GM12878 (cell line): ENCODE measurements at regions not wholly inside any gene's neighbourhood (a gene's known extent, or its start where the extent isn't known, plus 50 kb on each side); places are given as distances from the start of the nearest gene placed in this dataset.

Experiments used
- ATAC-seq: fragments of 200-7000 bp; cut with Tn5 transposase; 3 replicates; pipeline ENCODE4 v1.9.1; 2020; ENCODE audit warnings: mild to moderate bottlenecking, moderate library complexity
- BruUV-seq: library from RNA; stranded (reverse); fragments of 400-500 nt; replicated peaks from 2 replicates; lab custom pipeline; 2021; lab: Mats Ljungman, UMichigan
- CTCF ChIA-PET: fragments of 300-600 bp; sonication (Branson Sonifier 250); formaldehyde crosslinking; extraction: SDS; loops from one replicate; lab custom pipeline; 2021; ENCODE audit warnings: inconsistent platforms; lab: Yijun Ruan, JAX
- POLR2A ChIA-PET: fragments of 350-600 bp; formaldehyde crosslinking; extraction: SDS; loops from one replicate; lab custom pipeline; 2021; ENCODE audit warnings: inconsistent platforms; lab: Charles Lee
- RAD21 ChIA-PET: fragments of 300-600 bp; sonication (Branson Sonifier 250); formaldehyde crosslinking; loops from one replicate; lab custom pipeline; 2023; ENCODE audit warnings: antibody characterized with exemption; ENCODE audit not compliant: unreplicated experiment; lab: Charles Lee
- SMC1A ChIA-PET: fragments of 300-600 bp; sonication (Branson Sonifier 250); formaldehyde crosslinking; loops from one replicate; lab custom pipeline; 2023; ENCODE audit not compliant: unreplicated experiment, uncharacterized antibody; lab: Charles Lee
- DNase-seq: peaks from one replicate; pipeline ENCODE4 v3.0.0-alpha.2; 2011; ENCODE audit warnings: low read depth, low spot score
- FAIRE-seq: peaks from 3 replicates; lab custom pipeline; 2011; peaks lifted over from hg19 to GRCh38; lab: Jason Lieb, UNC
- H2AFZ ChIP-seq: 2 replicates; pipeline ENCODE4 v1.6.0; 2011; ENCODE audit warnings: low read depth, low read length, control low read depth; ENCODE audit not compliant: control insufficient read depth
- H3K27ac ChIP-seq: 2 replicates; pipeline ENCODE4 v1.5.1; 2011; ENCODE audit warnings: control low read depth; ENCODE audit not compliant: control insufficient read depth, insufficient read depth
- H3K27me3 ChIP-seq, 2 experiments: replicated peaks in 1 of 2; 2 replicates each; pipeline versions ENCODE4 v1.6.0 to v1.6.1; 2011; ENCODE audit warnings: low read length in 1 of 2; ENCODE audit not compliant: control insufficient read depth in 2 of 2, insufficient read depth in 2 of 2
- H3K36me3 ChIP-seq, 2 experiments: 2 replicates each; pipeline ENCODE4 v1.5.1; 2011; ENCODE audit warnings: low read length in 1 of 2; ENCODE audit not compliant: control insufficient read depth in 2 of 2, insufficient read depth in 2 of 2
- H3K4me1 ChIP-seq: 2 replicates; pipeline ENCODE4 v1.6.1; 2011; ENCODE audit warnings: mild to moderate bottlenecking, low read length, moderate library complexity, mixed read lengths; ENCODE audit not compliant: control insufficient read depth, insufficient read depth
- H3K4me2 ChIP-seq: 2 replicates; pipeline ENCODE4 v1.6.0; 2011; ENCODE audit warnings: control low read depth; ENCODE audit not compliant: control insufficient read depth, insufficient read depth
- H3K4me3 ChIP-seq: fragments of 200-600 bp; sonication (generic); 2 replicates; pipeline ENCODE4 v1.5.1; 2016
- H3K79me2 ChIP-seq: 2 replicates; pipeline ENCODE4 v1.6.0; 2011; ENCODE audit warnings: low read length; ENCODE audit not compliant: control insufficient read depth, insufficient read depth
- H3K9ac ChIP-seq: 2 replicates; pipeline ENCODE4 v1.8.0; 2011; ENCODE audit warnings: low read length, control low read depth, mixed read lengths; ENCODE audit not compliant: control insufficient read depth, insufficient read depth
- H3K9me3 ChIP-seq: replicated peaks from 3 replicates; pipeline ENCODE4 v1.5.1; 2011; ENCODE audit warnings: mild to moderate bottlenecking, low read length; ENCODE audit not compliant: control insufficient read depth, insufficient read depth
- H4K20me1 ChIP-seq: 2 replicates; pipeline ENCODE4 v1.6.0; 2011; ENCODE audit not compliant: control insufficient read depth, insufficient read depth
- CREM ChIP-seq: IDR thresholded peaks from 2 replicates; pipeline ENCODE4 v1.6.1; 2014; ENCODE audit warnings: antibody characterized with exemption, low read depth
- MEF2B ChIP-seq: fragments of 450-650 bp; IDR thresholded peaks from 2 replicates; pipeline ENCODE4 v1.6.1; 2018; ENCODE audit warnings: mild to moderate bottlenecking, moderate library complexity; ENCODE audit not compliant: partially characterized antibody, poor library complexity, severe bottlenecking
- SRF ChIP-seq, 2 experiments: IDR thresholded peaks; 2 replicates each; pipeline ENCODE4 v1.6.1; 2011; ENCODE audit warnings: low read depth in 2 of 2, low read length in 2 of 2, mild to moderate bottlenecking in 1 of 2, moderate library complexity in 1 of 2
- SUPT20H ChIP-seq: IDR thresholded peaks from 2 replicates; pipeline ENCODE4 v1.6.1; 2011; ENCODE audit warnings: low read depth, mild to moderate bottlenecking, low read length, moderate library complexity, borderline replicate concordance; ENCODE audit not compliant: control insufficient read depth
- ZNF622 ChIP-seq: fragments of 450-650 bp; IDR thresholded peaks from 2 replicates; pipeline ENCODE4 v1.6.1; 2017; ENCODE audit warnings: mild to moderate bottlenecking, inconsistent platforms
- WGBS: methylation state at CpG from one replicate; pipeline ENCODE4 v1.1.6; 2016; ENCODE audit warnings: low lambda C conversion rate; ENCODE audit not compliant: insufficient replicate concordance, insufficient coverage; ENCODE audit errors: missing lambda C conversion rate; 5-methylcytosine and 5-hydroxymethylcytosine counted together
- in situ Hi-C: fragments of 300-500 bp; cut with MboI; formaldehyde crosslinking; loops from 9 replicates; pipeline ENCODE4 v1.14.3; 2018; ENCODE audit warnings: mixed read lengths
- intact Hi-C: fragments of 100-400 bp; cut with micrococcal nuclease; formaldehyde crosslinking; loops from one replicate; pipeline ENCODE4 v1.14.2; 2022; ENCODE audit not compliant: unreplicated experiment
- TF ChIP-seq, protein P1 (sequence below): fragments of 450-650 bp; IDR thresholded peaks from 2 replicates; pipeline ENCODE4 v1.6.1; 2017; ENCODE audit warnings: mild to moderate bottlenecking, moderate library complexity
- TF ChIP-seq, protein P2 (sequence below): IDR thresholded peaks from 2 replicates; pipeline ENCODE4 v1.6.1; 2011; ENCODE audit warnings: borderline replicate concordance, low read depth, mild to moderate bottlenecking, moderate library complexity, mixed read lengths, low read length; ENCODE audit not compliant: insufficient read depth; ENCODE audit errors: extremely low read length

- TF ChIP-seq, protein P1, sequence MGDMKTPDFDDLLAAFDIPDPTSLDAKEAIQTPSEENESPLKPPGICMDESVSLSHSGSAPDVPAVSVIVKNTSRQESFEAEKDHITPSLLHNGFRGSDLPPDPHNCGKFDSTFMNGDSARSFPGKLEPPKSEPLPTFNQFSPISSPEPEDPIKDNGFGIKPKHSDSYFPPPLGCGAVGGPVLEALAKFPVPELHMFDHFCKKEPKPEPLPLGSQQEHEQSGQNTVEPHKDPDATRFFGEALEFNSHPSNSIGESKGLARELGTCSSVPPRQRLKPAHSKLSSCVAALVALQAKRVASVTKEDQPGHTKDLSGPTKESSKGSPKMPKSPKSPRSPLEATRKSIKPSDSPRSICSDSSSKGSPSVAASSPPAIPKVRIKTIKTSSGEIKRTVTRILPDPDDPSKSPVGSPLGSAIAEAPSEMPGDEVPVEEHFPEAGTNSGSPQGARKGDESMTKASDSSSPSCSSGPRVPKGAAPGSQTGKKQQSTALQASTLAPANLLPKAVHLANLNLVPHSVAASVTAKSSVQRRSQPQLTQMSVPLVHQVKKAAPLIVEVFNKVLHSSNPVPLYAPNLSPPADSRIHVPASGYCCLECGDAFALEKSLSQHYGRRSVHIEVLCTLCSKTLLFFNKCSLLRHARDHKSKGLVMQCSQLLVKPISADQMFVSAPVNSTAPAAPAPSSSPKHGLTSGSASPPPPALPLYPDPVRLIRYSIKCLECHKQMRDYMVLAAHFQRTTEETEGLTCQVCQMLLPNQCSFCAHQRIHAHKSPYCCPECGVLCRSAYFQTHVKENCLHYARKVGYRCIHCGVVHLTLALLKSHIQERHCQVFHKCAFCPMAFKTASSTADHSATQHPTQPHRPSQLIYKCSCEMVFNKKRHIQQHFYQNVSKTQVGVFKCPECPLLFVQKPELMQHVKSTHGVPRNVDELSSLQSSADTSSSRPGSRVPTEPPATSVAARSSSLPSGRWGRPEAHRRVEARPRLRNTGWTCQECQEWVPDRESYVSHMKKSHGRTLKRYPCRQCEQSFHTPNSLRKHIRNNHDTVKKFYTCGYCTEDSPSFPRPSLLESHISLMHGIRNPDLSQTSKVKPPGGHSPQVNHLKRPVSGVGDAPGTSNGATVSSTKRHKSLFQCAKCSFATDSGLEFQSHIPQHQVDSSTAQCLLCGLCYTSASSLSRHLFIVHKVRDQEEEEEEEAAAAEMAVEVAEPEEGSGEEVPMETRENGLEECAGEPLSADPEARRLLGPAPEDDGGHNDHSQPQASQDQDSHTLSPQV, result no peak
- TF ChIP-seq, protein P2, sequence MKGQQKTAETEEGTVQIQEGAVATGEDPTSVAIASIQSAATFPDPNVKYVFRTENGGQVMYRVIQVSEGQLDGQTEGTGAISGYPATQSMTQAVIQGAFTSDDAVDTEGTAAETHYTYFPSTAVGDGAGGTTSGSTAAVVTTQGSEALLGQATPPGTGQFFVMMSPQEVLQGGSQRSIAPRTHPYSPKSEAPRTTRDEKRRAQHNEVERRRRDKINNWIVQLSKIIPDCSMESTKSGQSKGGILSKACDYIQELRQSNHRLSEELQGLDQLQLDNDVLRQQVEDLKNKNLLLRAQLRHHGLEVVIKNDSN, result no peak
- TF ChIP-seq SUPT20H (no peak), SRF (IDR thresholded peaks at IDR 0.05; ENCODE audit: low read depth in 2 of 2, low read length in 2 of 2) (no peak)
Measured at GRCh38 chr13:93066187-93066586, 160.4 kb upstream of the GPC6 start (continued).

DNA sequence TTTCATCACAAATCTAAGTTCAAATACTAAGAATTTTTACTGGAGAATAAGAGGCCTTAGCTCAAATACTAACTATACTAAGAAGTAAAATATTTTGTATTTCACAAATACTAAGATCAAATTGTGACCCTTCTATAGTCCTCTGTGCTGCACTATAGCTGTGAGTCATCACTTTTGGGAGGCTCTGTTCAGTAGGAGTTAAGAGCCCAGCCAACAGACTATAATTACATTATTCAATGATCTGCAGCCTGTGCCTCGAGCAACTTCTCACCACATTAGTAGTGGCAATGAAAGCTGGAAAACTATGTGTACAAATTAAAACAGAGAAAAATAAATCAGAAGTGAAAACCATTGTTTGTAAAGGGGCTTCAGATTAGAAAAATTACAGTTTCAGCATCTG lies 147.3 kb upstream of the GPC6 start:
- H3K9ac ChIP-seq, result no peak overlapping the region
- no peaks in the 10 kb centered on the region for H3K36me3 ChIP-seq
- no peak overlapping the region for H3K4me2 ChIP-seq
- CTCF ChIA-PET, result interaction anchor here (0.7 to 1.6 kb wide), 4 partner anchors 12 to 129 kb away, joined by 3 to 4 read pairs (median 3); no protein-coding TSS in a partner anchor
- no peak for ATAC-seq
- H3K4me3 ChIP-seq, result no peak overlapping the region
- no peaks in the 10 kb centered on the region for H4K20me1 ChIP-seq
- no peaks in the 10 kb centered on the region for H3K9me3 ChIP-seq
- TF ChIP-seq MEF2B (no peak), ZNF622 (no peak), CREM (no peak)
- H3K27me3 ChIP-seq, result no peaks in the 10 kb centered on the region
- DNase-seq, result no peak
- intact Hi-C loops, result no loop called here
- RAD21 ChIA-PET, result no interaction called here
- 0% methylated on average over 1 of the region's 1 CpG for WGBS
- SMC1A ChIA-PET, result interaction anchor here (1.0 kb wide), 1 partner anchor 43 kb away, joined by 3 read pairs; no protein-coding TSS in a partner anchor
- H3K4me1 ChIP-seq, result no peaks in the 10 kb centered on the region
- FAIRE-seq, result no peak
- no TSS peak for BruUV-seq
- H2AFZ ChIP-seq, result no peak overlapping the region
- in situ Hi-C loops, result no loop called here
- POLR2A ChIA-PET, result no interaction called here
- H3K79me2 ChIP-seq, result no peaks in the 10 kb centered on the region
- no peak overlapping the region for H3K27ac ChIP-seq
